PC-9 (cell line): ENCODE measurements at regions not wholly inside any gene's neighbourhood (a gene's known extent, or its start where the extent isn't known, plus 50 kb on each side); places are given as distances from the start of the nearest gene placed in this dataset.

Experiments used
- BruUV-seq: library from RNA; stranded (reverse); fragments of 400-500 nt; replicated peaks from 2 replicates; lab custom pipeline; 2021; lab: Mats Ljungman, UMichigan
- CTCF ChIA-PET: fragments of 300-600 bp; sonication (Branson Sonifier 250); formaldehyde crosslinking; loops from one replicate; lab custom pipeline; 2022; ENCODE audit warnings: antibody characterized with exemption; lab: Charles Lee
- POLR2A ChIA-PET: fragments of 300-600 bp; sonication (Branson Sonifier 250); formaldehyde crosslinking; loops from one replicate; lab custom pipeline; 2022; ENCODE audit warnings: antibody characterized with exemption; ENCODE audit not compliant: unreplicated experiment; lab: Charles Lee
- DNase-seq, 2 experiments: peaks; one replicate each; pipeline versions ENCODE4 v3.0.0 to v3.0.0-alpha.2; 2015 to 2022; ENCODE audit warnings: mixed read lengths in 1 of 2
- H2AFZ ChIP-seq: fragments of 200-600 bp; sonication (generic); 2 replicates; pipeline ENCODE4 v1.8.1; 2017; ENCODE audit warnings: antibody characterized with exemption
- H3F3A ChIP-seq: fragments of 200-600 bp; sonication (generic); 2 replicates; pipeline ENCODE4 v1.8.1; 2017; ENCODE audit warnings: antibody characterized with exemption, mild to moderate bottlenecking, low read depth; ENCODE audit not compliant: insufficient read depth
- H3K27ac ChIP-seq: fragments of 200-600 bp; sonication (generic); 2 replicates; pipeline ENCODE4 v1.6.1; 2016; ENCODE audit warnings: mixed run types
- H3K27me3 ChIP-seq: fragments of 200-600 bp; sonication (generic); 2 replicates; pipeline ENCODE4 v1.6.1; 2016; ENCODE audit warnings: low read depth, mixed run types; ENCODE audit not compliant: insufficient read depth
- H3K36me3 ChIP-seq: fragments of 200-600 bp; sonication (generic); 2 replicates; pipeline ENCODE4 v1.6.1; 2016; ENCODE audit warnings: low read depth, mixed run types
- H3K4me1 ChIP-seq: fragments of 200-600 bp; sonication (generic); replicated peaks from 2 replicates; pipeline ENCODE4 v1.6.1; 2016; ENCODE audit warnings: mixed run types; ENCODE audit not compliant: insufficient read depth
- H3K4me2 ChIP-seq: fragments of 200-600 bp; sonication (generic); 2 replicates; pipeline ENCODE4 v1.6.1; 2017; ENCODE audit warnings: mixed run types
- H3K4me3 ChIP-seq: fragments of 200-600 bp; sonication (generic); 2 replicates; pipeline ENCODE4 v1.6.1; 2016; ENCODE audit warnings: mixed run types
- H3K79me2 ChIP-seq: fragments of 200-600 bp; sonication (generic); 2 replicates; pipeline ENCODE4 v1.6.1; 2017; ENCODE audit warnings: low read depth, mixed run types
- H3K9me2 ChIP-seq: fragments of 200-600 bp; sonication (generic); 2 replicates; pipeline ENCODE4 v1.8.1; 2017; ENCODE audit warnings: mild to moderate bottlenecking; ENCODE audit not compliant: insufficient read depth
- H3K9me3 ChIP-seq: fragments of 200-600 bp; sonication (generic); 2 replicates; pipeline ENCODE4 v1.8.1; 2016; ENCODE audit warnings: low read depth; ENCODE audit not compliant: insufficient read depth
- H4K20me1 ChIP-seq: fragments of 200-600 bp; sonication (generic); 2 replicates; pipeline ENCODE4 v1.8.1; 2017; ENCODE audit not compliant: insufficient read depth
- EZH2 ChIP-seq: fragments of 200-600 bp; sonication (generic); IDR thresholded peaks from 2 replicates; pipeline ENCODE4 v1.8.0; 2017; ENCODE audit warnings: antibody characterized with exemption, low read depth
- intact Hi-C: fragments of 100-400 bp; cut with micrococcal nuclease; formaldehyde crosslinking; loops from one replicate; pipeline ENCODE4 v1.10.0; 2022; ENCODE audit not compliant: unreplicated experiment
- TF ChIP-seq, protein P1 (sequence below): fragments of 200-600 bp; sonication (generic); conservative IDR thresholded peaks from 2 replicates; pipeline ENCODE4 v1.6.1; 2017; ENCODE audit warnings: mixed run types, antibody characterized with exemption, mild to moderate bottlenecking, moderate library complexity

GRCh38 chr4:34709564-34709963 is 1534.8 kb downstream of the ARAP2 start:
- Histone ChIP-seq H3K79me2 (no peaks in the 10 kb centered on the region), H2AFZ (no peak overlapping the region), H3F3A (no peaks in the 10 kb centered on the region), H3K4me1 (no peaks in the 10 kb centered on the region), H3K9me3 (no peaks in the 10 kb centered on the region), H3K4me3 (no peak overlapping the region), H3K27me3 (no peaks in the 10 kb centered on the region), H3K9me2 (no peaks in the 10 kb centered on the region), H4K20me1 (no peaks in the 10 kb centered on the region), H3K27ac (no peak overlapping the region), H3K36me3 (no peaks in the 10 kb centered on the region), H3K4me2 (no peak overlapping the region)
- no TSS peak for BruUV-seq
- intact Hi-C loops, result no loop called here
- DNase-seq, result no peak
- ChIA-PET CTCF (no interaction called here), POLR2A (no interaction called here)
- no peak for TF ChIP-seq EZH2
- TF ChIP-seq, protein P1, sequence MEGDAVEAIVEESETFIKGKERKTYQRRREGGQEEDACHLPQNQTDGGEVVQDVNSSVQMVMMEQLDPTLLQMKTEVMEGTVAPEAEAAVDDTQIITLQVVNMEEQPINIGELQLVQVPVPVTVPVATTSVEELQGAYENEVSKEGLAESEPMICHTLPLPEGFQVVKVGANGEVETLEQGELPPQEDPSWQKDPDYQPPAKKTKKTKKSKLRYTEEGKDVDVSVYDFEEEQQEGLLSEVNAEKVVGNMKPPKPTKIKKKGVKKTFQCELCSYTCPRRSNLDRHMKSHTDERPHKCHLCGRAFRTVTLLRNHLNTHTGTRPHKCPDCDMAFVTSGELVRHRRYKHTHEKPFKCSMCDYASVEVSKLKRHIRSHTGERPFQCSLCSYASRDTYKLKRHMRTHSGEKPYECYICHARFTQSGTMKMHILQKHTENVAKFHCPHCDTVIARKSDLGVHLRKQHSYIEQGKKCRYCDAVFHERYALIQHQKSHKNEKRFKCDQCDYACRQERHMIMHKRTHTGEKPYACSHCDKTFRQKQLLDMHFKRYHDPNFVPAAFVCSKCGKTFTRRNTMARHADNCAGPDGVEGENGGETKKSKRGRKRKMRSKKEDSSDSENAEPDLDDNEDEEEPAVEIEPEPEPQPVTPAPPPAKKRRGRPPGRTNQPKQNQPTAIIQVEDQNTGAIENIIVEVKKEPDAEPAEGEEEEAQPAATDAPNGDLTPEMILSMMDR, result no peak

DNA sequence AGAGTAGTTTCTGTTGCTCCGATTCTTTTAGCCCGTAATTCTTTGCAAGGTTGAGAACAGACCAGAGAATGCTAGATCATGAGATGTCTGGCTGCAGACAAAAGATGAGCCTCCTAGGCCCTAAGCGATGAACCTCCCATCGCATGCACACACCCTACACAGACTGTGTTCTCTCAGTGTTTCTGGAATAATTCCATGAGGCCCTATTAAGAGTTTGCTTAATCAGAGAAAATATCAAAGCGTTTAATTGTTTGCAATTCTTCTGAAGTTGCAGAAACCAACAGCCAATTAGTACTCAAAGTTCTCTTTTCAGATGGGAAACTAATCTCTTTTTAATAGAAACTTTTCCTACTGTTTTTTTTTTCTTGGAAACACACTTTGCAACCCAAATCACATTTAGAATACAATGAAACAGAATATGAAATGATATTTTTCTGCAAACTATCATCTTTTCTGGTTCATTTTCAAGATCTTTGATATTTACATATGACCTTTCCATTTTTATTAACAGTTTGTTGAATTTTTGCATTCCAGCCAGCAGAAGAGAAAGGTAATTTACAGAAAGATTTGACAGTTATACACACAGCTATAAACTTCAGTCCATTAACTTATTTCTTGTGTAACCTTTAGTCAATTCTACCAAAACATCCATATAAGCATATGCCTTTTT is 1525.6 kb downstream of the ARAP2 start:
- no peaks in the 10 kb centered on the region for H3K4me1 ChIP-seq

DNA sequence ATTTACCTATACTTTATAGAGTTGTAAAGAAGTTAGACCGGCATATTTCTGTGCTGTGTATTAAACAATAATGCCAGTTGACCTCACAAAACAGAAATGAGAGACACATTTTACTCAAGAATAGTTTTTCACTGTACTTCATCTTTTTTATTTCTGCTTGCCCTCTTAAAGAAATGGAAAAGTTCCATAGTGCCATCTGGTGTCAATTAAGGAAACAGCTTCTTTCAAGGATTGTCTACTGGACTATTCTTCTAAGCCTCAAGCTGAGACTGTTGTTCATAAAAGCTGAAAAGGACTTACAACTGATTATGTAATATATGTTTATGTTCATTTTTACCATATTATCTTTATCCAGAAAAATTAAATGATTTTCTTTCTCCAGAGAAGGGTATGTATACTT is 1523.7 kb downstream of the ARAP2 start:
- Histone ChIP-seq H3K9me3 (no peaks in the 10 kb centered on the region), H3K79me2 (no peaks in the 10 kb centered on the region), H3K4me1 (no peaks in the 10 kb centered on the region), H3K36me3 (no peaks in the 10 kb centered on the region), H3K4me2 (no peak overlapping the region), H2AFZ (no peak overlapping the region), H3K27ac (no peak overlapping the region), H4K20me1 (no peaks in the 10 kb centered on the region), H3K9me2 (no peaks in the 10 kb centered on the region), H3K27me3 (no peaks in the 10 kb centered on the region), H3F3A (no peaks in the 10 kb centered on the region), H3K4me3 (no peak overlapping the region)
- CTCF ChIA-PET, result interaction anchor here (0.5 to 1.0 kb wide), 4 partner anchors 211 to 527 kb away, joined by 3 read pairs; no protein-coding TSS in a partner anchor
- intact Hi-C loops, result loop anchor here (1.0 to 5.0 kb wide), 2 partner anchors 387 to 1071 kb away; no protein-coding TSS in a partner anchor
- POLR2A ChIA-PET, result no interaction called here
- TF ChIP-seq EZH2, result no peak
- TF ChIP-seq, protein P1, result peak; percentile 69
- no TSS peak for BruUV-seq
- DNase-seq, result no peak

More for the DNA sequence above, 1525.6 kb downstream of the ARAP2 start:
- no peak for DNase-seq
- Histone ChIP-seq H3K27me3 (no peaks in the 10 kb centered on the region), H3K27ac (no peak overlapping the region), H3F3A (no peaks in the 10 kb centered on the region), H3K79me2 (no peaks in the 10 kb centered on the region), H2AFZ (no peak overlapping the region), H3K4me3 (no peak overlapping the region), H4K20me1 (no peaks in the 10 kb centered on the region), H3K36me3 (no peaks in the 10 kb centered on the region), H3K9me2 (no peaks in the 10 kb centered on the region), H3K9me3 (no peaks in the 10 kb centered on the region), H3K4me2 (no peak overlapping the region)
- CTCF ChIA-PET, result no interaction called here
- POLR2A ChIA-PET, result no interaction called here
- BruUV-seq, result no TSS peak
- intact Hi-C loops, result no loop called here
- no peak for TF ChIP-seq EZH2
- TF ChIP-seq, protein P1, result no peak
